HUDEP-2 (cell line): ENCODE measurements at regions not wholly inside any gene's neighbourhood (a gene's known extent, or its start where the extent isn't known, plus 50 kb on each side); places are given as distances from the start of the nearest gene placed in this dataset.

Source experiments
- DNase-seq, 76 experiments: peaks; one replicate each; lab custom pipeline; 2025; ENCODE audit not compliant: unreplicated experiment in 76 of 76; lab: John Stamatoyannopoulos, UW

DNA sequence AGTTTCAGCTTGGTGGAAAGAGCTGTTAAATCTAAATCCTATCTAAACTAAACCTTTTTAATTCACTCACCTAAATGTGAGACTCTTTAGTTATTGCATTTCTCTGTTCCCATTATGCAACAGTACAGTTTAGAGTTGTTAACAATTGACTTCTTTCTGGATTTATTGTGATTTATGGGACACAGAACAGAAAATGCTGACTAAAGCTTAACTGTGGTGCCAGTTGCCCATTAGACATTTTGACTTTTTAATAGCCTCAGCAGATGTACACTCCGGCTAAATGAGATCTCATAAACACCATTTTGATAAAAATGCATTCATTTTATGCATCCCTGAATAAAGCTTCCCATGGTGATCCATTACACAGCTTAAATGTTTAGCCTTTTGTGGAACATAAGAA lies 356.6 kb downstream of the CASP12 start:
- no peak for DNase-seq

DNA sequence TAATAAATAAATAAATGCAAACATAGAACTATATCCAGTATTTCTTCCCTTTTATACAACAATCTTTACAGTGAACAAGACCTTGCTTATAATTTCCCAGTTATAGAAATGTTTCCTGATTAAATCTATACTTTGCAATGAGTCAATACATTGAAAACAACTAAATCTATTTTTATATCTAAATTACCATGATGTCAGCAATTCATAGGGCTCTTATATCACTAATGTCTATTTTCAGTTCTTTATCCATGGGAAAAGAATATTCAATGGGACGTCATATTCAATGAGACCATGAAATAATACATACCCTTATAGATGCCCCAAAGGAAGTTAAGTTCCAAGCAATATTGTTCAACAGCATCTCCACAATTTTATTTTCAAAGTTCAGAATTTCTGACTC lies 359.9 kb downstream of the CASP12 start:
- DNase-seq, result no peak

DNA sequence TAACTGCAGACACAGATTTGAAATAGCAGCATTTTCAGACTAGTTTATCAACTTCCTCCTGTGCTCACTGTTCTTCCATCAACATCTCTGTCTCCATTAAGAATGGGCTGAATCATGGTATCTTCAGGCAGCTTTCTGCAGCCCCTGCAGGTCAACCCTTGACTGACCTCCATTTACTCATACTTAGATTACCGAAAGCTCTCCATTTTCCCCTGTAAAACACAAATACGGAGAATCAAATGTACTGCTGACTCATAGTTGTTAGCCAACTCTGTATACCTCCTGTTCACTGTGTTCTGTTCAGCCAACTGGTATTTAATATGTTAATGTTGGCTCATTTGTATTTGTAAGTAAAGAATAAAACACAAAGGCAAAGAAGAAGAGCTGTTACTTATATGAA lies 364.0 kb downstream of the CASP12 start:
- no peak for DNase-seq

DNA sequence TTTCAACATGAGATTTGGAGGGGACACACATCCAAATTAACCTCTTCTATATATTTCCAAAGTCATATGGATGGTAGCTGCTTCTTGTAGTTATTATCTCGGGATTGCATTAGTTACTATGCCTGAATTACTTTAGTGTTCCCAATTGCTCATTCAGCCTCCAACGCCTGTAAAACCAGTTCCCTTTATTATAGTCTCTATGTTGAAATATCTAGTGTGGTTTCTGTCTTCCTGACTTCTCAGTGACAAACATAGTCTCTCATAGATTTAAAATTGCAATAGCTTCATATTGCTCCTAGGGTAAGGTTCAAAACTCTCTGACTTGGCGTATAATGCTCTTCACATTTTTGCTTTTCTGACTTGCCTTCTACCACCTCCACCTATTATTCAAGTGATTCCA lies 366.4 kb downstream of the CASP12 start:
- DNase-seq, result no peak

DNA sequence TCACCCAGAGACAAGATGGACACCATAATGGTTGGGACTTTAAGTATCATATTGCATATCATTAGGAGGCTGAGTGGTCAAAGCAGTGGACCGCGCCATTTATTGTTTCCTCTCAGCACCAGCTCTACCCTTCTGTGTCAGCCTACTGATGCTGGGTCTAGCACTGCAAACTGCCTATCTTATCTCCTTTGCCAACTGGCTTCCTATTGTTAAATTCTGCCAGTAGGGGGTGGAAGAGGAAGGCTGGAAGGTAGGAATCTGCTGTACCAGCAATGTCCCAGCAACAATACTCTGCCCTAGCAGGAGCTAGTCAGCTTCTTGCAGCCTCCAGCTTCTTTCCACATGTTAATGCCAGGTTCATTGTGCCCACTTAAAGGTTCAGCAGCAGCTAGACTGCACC lies 367.1 kb upstream of the PDGFD start:
- peak in 3 of 76 experiments; percentile 2 to 3 (median 3) for DNase-seq

DNA sequence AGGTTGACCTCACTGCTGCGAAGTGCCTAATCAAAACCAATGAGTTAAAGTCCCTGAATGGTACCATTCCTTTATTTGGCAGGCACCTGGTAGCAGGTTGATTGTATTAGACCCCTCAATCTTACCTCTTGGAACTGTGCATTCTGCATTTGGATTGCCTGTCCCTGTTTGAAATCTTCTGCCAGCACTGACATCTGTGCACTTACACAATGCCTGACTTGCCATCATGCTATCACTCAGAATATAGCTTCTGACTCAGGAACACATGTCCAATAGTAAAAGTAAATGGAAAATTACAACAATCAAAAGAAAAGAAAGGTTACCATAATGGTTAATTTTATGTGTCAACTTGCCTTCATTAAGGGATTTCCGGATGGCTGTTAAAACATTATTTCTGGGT lies 366.0 kb upstream of the PDGFD start:
- DNase-seq, result no peak

DNA sequence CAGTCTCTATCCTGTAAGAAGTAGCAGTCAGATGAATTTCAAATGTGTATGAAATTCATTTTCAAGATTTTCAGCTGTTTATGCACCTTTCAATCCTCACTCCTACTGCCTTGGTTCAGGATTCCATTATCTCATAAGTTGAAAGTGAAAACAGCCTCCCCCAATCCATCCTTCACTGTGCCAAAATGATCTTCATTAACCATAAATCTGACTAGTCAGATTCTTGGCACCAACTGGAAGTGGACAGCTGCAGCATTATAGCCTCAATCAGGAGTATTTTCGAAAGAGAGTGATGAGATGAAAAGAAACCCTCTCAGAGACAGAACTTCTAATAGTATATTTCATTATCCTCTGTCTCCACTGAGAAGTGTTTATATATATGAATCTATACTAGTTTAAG lies 365.3 kb upstream of the PDGFD start:
- DNase-seq, result no peak

DNA sequence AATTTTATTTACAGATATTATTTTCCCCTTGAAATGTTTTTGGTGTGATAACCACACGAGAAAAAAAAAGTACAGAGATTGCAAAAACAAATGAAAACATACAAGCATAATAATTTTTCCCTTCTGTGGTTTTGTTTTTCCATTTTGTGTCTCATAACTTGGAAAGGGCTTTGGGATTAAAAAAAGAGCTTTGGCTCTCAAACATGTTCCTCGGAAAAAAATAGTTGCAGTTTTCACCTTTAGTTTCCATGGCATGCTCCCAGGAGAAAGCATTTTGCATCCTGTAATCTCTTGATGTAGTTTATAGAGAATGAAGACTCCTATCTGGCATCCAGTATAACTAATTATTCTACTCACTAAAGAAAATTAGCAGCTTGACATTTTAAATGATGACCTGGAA lies 362.1 kb upstream of the PDGFD start:
- DNase-seq, result no peak

DNA sequence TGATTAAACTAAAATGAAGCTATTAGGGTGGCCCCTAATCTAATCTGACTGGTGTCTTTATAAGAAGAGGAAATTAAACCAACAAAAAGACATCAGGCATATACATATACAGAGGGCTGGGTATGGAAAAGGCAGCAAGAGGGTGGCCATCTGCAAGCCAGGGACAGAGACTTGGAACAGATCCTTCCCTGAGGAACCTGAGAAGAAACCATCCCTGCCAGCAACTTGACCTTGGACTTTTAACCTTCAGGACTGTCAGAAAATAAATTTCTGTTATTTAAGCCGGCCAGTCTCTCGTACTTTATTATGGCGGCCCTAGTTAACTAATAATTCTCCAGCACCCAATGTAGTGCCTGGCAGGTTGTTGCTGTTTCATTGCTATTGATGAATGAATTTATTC lies 361.5 kb upstream of the PDGFD start:
- no peak for DNase-seq

DNA sequence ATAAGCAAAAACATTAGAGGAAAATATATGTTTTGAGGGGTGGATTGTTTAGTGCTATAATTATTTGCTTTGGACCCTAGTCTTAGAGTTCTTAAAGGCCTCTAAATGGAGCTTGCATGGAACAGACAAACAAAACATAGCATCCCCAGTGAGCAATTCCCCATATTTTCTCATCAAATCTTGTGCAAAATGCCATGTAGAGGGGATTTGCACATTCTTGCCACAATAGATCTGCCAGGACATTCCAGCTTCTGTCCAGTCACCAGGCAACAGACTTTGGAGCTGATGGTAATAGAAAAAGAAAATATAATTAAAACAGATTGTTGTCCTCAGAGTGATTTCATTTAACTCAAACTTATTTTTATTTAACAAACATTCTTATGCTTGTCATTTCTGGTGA lies 360.3 kb upstream of the PDGFD start:
- DNase-seq, result no peak

DNA sequence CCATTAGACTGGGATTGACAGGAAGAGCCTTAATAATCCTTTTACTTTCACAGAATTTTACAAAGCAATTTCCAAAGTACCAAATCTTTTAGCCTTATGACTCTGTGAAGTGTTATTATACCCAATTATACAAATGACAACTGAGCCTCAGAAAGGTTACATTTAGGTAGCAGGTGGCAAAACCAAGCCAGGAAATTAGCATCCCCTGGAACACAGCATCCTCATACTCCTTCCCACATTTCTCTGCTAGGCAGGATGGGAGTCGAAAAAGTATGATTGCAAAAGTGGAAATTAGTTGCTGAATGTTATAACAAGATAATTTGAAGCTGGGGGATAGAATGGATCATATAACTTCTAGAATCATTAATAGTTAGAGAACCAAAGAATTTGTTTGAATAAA lies 359.7 kb upstream of the PDGFD start:
- no peak for DNase-seq

DNA sequence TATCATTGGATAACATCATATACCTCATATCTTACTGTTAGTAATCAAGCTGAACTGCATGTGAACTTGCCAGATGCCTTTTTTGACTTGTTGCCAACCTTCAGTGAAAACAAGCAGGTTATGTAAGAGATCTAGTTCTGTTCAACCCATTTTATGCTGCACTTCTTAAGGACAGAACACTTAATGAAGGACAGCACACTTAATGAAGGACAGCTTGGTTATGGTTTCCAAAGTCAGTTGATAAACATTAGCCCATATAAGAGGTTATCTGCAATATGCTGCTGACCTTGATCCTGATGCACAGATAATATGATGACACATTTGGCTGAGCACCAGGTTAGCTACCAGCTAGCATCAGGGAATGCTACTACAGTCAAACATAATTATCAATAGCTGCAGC lies 358.7 kb upstream of the PDGFD start:
- peak in 9 of 76 experiments; percentile 3 to 50 (median 12) for DNase-seq

DNA sequence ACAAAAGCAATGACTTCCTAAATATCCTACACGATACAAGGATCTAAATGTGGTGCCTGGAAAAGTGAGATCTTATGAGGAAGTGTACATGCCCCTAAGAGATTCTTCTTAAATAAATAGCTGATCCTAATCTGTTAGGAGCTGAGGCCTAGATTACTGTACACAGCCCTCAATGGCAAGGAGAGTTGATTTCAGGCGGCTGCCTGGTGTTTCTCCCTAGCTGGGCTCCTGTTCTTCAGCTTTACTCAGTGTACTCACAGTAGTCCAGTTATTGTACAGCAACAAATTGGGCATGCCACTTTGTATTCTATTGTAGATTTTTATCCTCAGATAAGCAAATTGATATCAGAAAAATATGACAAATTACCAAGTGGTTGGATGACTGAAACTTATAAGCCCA lies 358.2 kb upstream of the PDGFD start:
- DNase-seq, result no peak

DNA sequence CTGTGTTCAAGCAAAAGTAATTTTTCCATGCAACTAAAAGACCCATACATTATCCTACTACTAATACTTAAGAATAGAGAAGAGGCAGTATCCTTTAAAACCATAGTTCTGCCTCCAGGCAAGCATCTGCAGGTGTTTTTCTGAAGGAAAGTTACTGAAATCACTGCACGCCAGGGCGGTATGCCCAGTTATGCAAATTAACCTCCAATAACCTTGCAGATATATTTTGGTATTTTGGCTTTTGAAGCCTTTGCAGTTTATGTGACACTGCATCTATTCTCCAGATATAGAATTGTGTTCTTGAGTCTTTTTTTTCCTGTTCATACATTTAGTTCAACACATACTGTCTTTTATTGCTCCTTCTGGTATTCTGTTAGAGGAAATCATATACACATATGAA lies 346.2 kb upstream of the PDGFD start:
- no peak for DNase-seq

DNA sequence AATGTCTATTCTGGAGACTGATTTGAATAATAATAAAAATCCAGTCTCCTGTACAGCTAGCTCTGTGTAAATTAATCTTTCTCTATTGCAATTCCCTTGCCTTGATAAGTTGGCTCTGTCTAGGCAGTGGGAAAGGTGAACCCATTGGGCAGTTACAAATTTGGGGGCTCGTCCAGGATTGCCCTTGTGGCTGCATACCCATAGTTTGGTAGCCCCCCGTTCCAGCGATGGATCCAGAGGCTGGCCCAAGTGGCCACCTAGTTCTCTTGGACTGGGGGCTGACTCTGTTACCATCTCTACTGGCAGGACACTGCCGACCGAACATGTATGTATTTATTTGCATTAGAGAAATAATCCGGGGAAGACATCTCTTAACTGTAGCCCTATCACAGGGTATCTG lies 326.2 kb upstream of the PDGFD start:
- no peak for DNase-seq

DNA sequence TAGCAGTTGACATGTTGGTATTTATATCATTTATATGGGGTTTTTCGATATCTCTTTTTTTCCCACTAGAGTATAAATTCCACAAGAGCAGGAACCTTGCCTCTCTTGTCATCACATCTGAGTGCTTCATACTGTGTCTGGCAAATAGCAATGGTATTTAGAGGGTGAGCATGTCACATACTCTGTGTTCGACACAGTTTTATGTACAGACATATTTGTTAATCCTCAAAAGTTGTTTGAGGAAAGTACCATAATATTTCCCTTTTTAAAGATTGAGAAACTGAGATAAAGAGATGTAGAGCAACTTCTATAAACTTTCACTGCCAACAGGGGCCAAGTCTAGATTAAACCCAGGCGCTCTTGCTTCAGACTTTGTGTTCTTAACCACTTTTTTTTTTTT lies 324.6 kb upstream of the PDGFD start:
- DNase-seq, result no peak

DNA sequence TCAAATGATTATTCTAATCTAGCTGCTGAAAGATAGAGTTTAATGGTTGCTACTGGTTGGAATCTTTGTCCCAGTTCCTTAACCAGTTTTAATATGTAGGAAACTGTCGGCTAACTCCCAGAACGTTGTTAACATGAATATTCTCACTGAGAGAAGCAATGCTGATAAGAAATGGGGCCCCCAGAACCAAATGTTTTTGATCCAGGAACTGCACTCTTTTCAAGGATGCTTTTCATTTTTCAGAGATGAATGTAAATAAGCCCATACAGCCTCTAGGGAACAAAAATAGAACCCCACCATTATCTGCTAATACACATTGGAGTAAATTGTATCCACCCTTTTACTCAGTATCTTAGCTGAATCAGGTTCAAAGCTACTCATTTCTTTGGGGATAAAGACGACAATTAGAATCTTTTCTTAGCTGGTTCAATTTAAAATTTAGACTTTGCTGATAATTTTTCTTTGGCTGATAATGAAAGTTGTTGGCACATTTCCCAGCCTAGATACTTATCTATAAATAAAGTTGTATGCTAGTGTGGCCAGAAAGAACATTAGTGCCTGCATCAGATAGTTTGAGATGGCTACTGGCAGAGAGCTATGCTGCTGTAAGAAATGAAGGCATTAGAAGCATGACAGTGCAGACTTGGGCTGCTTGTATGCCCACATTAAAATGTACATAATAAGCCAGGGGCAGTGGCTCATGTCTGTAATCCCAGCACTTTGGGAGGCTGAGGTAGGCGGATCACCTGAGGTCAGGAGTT lies 323.3 kb upstream of the PDGFD start:
- DNase-seq, result peak in 7 of 76 experiments; percentile 8 to 31 (median 25)

DNA sequence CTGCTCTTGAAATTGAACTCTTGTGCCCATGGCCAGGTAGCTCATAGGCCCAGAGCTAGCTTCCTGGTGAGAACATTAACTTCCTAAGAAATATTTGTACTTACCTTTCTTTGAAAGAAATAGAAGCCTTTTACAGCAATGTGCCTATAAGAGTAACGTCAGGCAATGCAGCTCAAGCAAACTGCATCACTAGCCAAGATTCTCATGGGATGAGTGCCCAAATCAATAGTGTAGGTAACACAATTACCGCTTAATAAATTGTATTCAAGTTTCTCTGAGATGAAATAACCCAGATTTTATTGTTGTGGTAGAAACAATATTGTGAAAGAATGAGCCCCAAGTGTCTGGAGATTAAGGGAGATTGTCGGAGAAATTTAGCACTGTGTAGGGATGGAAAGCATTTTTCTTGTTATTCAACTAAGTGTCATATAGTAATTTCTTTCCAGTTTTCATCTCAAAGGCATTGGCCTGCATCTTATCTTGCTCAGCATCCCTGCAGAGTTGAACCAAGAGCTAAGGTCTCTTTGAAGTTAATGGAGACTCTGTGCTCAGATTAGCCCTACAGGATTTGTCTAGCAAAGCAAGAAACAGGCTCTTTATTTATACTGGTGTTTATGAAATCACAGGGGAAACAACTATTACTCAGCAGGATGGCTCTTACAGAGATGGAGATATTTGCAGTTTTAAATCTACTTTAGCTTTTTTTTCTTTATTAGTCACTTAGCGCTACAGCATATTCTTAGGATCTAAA lies 321.0 kb upstream of the PDGFD start:
- DNase-seq, result peak in 1 of 76 experiments; percentile 1

DNA sequence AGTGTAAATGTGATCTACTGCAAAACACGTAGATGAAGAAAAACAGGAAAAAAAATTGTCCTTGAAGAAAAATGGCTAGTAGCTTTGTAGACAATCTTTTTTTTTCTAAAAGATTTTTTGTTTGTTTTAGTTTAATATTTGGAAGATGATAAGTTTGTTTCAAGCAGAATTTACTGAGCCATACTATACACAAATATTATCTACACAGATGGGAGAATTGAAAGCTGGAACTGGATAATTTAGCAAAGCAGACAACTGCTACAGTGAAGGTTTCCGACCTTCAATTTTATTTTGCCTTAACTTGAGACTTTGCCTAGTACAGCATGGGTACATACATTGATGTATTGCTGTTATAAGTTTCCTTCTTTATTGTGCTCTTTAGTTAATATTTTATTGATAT lies 313.0 kb upstream of the PDGFD start:
- no peak for DNase-seq

DNA sequence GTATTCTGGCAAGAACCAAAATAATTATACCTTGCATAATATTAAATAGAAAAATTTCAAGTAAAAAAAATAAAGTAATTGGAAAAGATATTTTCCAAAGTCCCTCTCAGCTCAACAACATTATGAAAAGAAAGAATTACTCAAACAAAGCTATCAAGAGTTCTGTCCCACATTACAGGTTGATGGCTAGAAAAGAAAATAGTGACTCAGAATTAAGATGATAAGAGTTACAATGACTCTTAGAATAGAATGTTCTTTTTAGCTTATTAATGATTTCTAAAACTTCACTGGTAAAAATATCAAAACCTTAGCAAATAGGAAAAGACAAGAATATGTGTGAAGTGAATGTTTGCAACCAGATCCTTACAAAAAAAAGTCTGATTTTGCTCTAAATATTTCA lies 312.5 kb upstream of the PDGFD start:
- no peak for DNase-seq

DNA sequence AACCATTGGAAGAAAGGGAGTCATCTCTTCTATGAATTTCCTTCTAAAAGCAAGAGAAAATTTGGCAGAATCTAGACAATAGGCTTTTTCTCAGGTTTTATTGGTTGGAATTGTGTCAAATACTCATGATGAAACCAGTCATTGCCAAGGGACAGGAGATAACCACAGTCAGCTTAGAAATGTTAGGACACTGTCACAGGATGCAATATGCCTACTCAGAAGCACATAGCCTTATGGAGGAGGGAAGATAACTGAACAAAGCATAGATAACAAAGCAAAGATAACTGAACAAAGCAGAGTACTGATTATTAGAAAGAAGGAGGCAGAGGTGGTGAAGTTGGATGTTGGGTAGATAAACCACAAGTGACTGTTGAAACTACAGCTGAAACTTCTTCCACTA lies 303.5 kb upstream of the PDGFD start:
- DNase-seq, result peak in 40 of 76 experiments; percentile 1 to 95 (median 60)

DNA sequence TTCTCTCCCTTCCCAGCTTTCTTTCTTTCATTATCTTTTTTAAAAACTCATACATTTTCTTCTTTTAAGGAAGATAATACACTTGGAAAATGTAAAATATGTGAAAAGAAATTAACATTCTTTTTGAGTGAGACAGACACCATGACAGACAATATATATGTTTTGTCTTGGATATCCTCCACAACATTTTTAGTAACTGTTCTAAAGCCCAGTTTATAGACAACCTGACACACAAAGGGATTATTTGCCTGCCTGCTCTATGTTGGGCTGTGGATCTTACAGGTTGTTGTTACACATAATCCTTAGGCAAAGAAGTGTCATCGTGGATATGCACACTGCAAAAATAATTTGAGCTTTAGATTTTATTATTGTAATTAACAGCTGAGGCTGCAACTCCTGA lies 301.4 kb upstream of the PDGFD start:
- DNase-seq, result no peak
